Lung (tissue), 11 donors: ENCODE measurements at regions not wholly inside any gene's neighbourhood (a gene's known extent, or its start where the extent isn't known, plus 50 kb on each side); places are given as distances from the start of the nearest gene placed in this dataset.

ENCODE experiments used
- ATAC-seq: fragments of 200-7000 bp; cut with Tn5 transposase; one replicate; pipeline ENCODE4 v1.9.1; 2020; ENCODE audit warnings: moderate number of reproducible peaks; ENCODE audit not compliant: insufficient read depth, low FRiP score
- DNase-seq, 3 donors: peaks; one replicate each; pipeline ENCODE4 v3.0.0-alpha.2; 2013 to 2017
- H3K27ac ChIP-seq, 2 donors: one replicate each; pipeline ENCODE4 v1.5.1; 2013; ENCODE audit warnings: mild to moderate bottlenecking in 2 of 2, moderate library complexity in 2 of 2, control low read depth in 1 of 2, inconsistent platforms in 1 of 2, low read depth in 1 of 2, low read length in 1 of 2
- H3K27me3 ChIP-seq, 3 donors: one replicate each; pipeline ENCODE4 v1.5.1; 2013; ENCODE audit warnings: low read length in 2 of 3; ENCODE audit not compliant: control insufficient read depth in 3 of 3, insufficient read depth in 3 of 3
- H3K36me3 ChIP-seq, 4 donors: one replicate each; pipeline ENCODE4 v1.5.1; 2013; ENCODE audit warnings: low read length in 4 of 4, mild to moderate bottlenecking in 1 of 4, moderate library complexity in 1 of 4; ENCODE audit not compliant: control insufficient read depth in 4 of 4, insufficient read depth in 4 of 4
- H3K4me1 ChIP-seq, 5 donors: one replicate each; pipeline ENCODE4 v1.5.1; 2013; ENCODE audit warnings: low read length in 5 of 5, mild to moderate bottlenecking in 2 of 5, moderate library complexity in 1 of 5; ENCODE audit not compliant: control insufficient read depth in 5 of 5, insufficient read depth in 5 of 5
- H3K4me3 ChIP-seq: one replicate; pipeline ENCODE4 v1.5.1; 2013; ENCODE audit warnings: mild to moderate bottlenecking, control low read depth, moderate library complexity
- H3K9ac ChIP-seq, 2 donors: one replicate each; pipeline ENCODE4 v1.5.1; 2013; ENCODE audit warnings: low read length in 2 of 2, control low read depth in 1 of 2; ENCODE audit not compliant: insufficient read depth in 1 of 2
- H3K9me3 ChIP-seq, 4 donors: one replicate each; pipeline ENCODE4 v1.5.1; 2013; ENCODE audit warnings: low read length in 3 of 4, mild to moderate bottlenecking in 1 of 4, moderate library complexity in 1 of 4; ENCODE audit not compliant: control insufficient read depth in 4 of 4, insufficient read depth in 3 of 4
- WGBS, 2 donors: extraction: QIAGEN DNeasy Blood & Tissue Kit; methylation state at CpG; one replicate each; pipeline ENCODE4 v1.1.7; 2013; 5-methylcytosine and 5-hydroxymethylcytosine counted together
- TF ChIP-seq, protein P1 (sequence below): IDR thresholded peaks from 2 replicates; pipeline ENCODE4 v1.5.1; 2012; ENCODE audit warnings: mild to moderate bottlenecking; ENCODE audit errors: control extremely low read depth, extremely low read depth
- donor health status: control.
- donor health status: control.
- donor health status: Bipolar disorder and iron deficiency.
- donor health status: healthy.
- donor health status: DM: yes; HTN: yes; CAD: no.

DNA sequence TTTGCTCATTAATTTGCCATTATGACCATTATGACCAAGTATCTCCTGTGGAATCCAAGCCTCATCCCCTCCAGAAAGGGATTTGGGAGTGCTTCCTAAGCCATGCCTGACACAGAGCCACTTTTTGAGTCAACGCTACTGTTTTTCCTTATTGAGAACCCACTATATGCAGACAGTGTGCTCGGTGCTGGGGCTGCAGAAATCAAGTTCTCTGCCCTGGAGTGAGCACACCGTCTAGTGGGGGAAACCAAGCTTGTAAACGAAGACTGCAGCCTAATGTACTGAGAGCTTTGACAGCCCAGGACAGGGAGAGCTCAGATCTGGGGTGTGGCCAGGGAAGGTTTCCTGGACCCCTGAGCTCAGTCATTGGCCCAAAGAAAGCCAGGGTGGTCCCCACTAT lies 111.0 kb downstream of the ENGASE start:
- Histone ChIP-seq H3K27me3 (peaks cover 29 to 81% (median 53%) of the 10 kb centered on the region in 3 donors), H3K9ac (no peak overlapping the region), H3K36me3 (no peaks in the 10 kb centered on the region), H3K4me3 (no peak overlapping the region), H3K9me3 (no peaks in the 10 kb centered on the region), H3K27ac (no peak overlapping the region), H3K4me1 (peaks cover 0 to 3% (median 0%) of the 10 kb centered on the region in 5 donors)
- TF ChIP-seq, protein P1, sequence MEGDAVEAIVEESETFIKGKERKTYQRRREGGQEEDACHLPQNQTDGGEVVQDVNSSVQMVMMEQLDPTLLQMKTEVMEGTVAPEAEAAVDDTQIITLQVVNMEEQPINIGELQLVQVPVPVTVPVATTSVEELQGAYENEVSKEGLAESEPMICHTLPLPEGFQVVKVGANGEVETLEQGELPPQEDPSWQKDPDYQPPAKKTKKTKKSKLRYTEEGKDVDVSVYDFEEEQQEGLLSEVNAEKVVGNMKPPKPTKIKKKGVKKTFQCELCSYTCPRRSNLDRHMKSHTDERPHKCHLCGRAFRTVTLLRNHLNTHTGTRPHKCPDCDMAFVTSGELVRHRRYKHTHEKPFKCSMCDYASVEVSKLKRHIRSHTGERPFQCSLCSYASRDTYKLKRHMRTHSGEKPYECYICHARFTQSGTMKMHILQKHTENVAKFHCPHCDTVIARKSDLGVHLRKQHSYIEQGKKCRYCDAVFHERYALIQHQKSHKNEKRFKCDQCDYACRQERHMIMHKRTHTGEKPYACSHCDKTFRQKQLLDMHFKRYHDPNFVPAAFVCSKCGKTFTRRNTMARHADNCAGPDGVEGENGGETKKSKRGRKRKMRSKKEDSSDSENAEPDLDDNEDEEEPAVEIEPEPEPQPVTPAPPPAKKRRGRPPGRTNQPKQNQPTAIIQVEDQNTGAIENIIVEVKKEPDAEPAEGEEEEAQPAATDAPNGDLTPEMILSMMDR: no peak
- DNase-seq: no peak
- no peak for ATAC-seq
- WGBS, 2 donors: 78 to 87% methylated on average over 4 of the region's 4 CpGs

DNA sequence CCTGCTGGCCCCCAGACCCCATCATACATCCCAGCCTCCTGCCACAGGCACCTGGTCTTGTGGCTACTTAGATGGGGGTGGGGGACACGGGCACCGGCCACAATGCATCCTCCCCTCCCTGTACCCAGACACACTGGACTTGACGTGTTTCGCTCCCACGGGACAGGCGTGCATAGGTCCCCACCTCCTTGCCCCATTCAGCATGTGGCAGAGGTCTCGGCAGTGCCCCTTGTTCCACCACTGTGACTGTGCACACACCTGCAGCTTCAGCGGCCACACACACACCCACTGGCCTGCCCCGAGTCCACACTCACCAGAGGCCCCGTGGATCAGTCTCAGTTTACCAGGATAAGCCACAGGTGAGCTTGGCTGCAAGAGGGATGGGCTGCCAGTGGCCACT lies 109.6 kb downstream of the ENGASE start:
- TF ChIP-seq, protein P1: no peak
- Histone ChIP-seq H3K4me1 (peaks cover 0 to 3% (median 0%) of the 10 kb centered on the region in 5 donors), H3K27ac (no peak overlapping the region), H3K9ac (no peak overlapping the region), H3K27me3 (peaks cover 29 to 82% (median 48%) of the 10 kb centered on the region in 3 donors), H3K4me3 (no peak overlapping the region), H3K9me3 (no peaks in the 10 kb centered on the region), H3K36me3 (no peaks in the 10 kb centered on the region)
- DNase-seq (no peak), ATAC-seq (no peak)
- 49 to 56% methylated on average over 10 of the region's 10 CpGs for WGBS, 2 donors

DNA sequence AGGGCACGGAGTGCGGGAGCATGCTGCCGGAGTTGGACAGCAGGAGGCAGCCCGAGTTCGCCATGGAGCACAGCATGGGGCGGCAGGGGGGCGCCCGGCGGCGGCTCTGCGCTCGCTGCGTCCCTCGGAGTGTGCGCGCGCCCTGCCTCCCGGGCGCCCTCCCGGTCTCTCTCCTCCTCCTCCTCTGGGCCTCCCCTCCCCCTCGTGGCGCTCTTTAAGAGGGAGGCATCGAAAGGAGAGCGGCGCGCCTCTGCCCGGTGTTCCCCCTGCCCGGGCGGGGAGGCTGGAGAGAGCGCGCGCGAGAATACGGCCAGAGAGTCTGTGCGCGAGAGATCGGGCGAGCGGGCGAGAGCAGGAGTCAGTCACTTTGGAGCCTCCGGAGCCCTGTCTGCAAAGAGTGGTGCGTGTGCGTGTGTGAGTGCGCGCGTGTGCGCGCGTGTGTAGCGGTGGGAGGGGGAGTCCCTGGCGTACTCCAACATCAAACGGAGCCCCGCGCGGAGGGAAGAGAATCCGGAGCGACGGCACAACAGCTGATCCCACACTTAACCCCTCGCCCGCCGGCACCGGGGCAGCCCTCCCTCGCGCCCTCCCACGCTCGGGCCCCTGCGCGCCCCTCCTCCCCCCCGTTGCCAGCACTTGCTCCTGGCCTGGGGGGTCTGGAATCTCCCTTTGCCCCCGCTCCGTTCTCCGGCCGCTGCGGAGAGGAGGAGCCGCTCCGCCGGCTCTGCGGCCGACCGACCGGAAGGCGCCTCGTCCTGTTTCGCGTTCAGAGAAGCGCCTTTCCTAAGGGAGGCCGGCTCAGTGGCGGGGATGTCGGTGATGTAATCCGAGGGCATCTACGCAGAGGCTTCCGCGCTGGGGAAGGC lies 108.9 kb downstream of the ENGASE start:
- TF ChIP-seq, protein P1: no peak
- H3K27me3 ChIP-seq: peaks cover 29 to 82% (median 46%) of the 10 kb centered on the region in 3 donors
- ATAC-seq (no peak), DNase-seq (peak; percentile 25 to 40 (median 25))
- H3K9me3 ChIP-seq: peaks cover 0 to 4% (median 0%) of the 10 kb centered on the region in 4 donors
- H3K4me1 ChIP-seq: peaks cover 0 to 3% (median 0%) of the 10 kb centered on the region in 5 donors
- H3K9ac ChIP-seq: no peak overlapping the region
- no peak overlapping the region for H3K4me3 ChIP-seq
- no peaks in the 10 kb centered on the region for H3K36me3 ChIP-seq
- no peak overlapping the region for H3K27ac ChIP-seq
- WGBS, 2 donors: 0 to 1% methylated on average over 73 to 93 of the region's 93 CpGs

DNA sequence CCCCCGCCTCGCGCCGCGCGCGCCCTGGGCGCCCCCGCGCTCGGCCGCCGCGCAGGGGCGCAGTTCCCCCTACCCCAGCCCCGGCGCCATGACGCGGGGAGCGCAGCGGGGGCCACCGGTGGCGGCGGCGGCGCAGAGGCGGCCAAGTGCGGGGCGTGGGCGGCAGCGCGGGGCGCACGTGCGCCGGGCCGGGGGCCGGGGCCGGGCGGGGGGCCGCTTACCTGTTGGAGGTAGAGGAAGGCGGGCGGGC lies 108.3 kb downstream of the ENGASE start:
- Histone ChIP-seq H3K9ac (no peak overlapping the region), H3K27ac (no peak overlapping the region), H3K36me3 (no peaks in the 10 kb centered on the region), H3K4me1 (peaks cover 0 to 3% (median 0%) of the 10 kb centered on the region in 5 donors), H3K27me3 (peaks cover 29 to 78% (median 46%) of the 10 kb centered on the region in 3 donors), H3K4me3 (no peak overlapping the region), H3K9me3 (peaks cover 0 to 6% (median 0%) of the 10 kb centered on the region in 4 donors)
- TF ChIP-seq, protein P1: no peak
- DNase-seq (no peak), ATAC-seq (no peak)
- WGBS, 2 donors: 2 to 3% methylated on average over 30 to 43 of the region's 43 CpGs
